HCT116 (cell line): ENCODE measurements at regions not wholly inside any gene's neighbourhood (a gene's known extent, or its start where the extent isn't known, plus 50 kb on each side); places are given as distances from the start of the nearest gene placed in this dataset.

Source experiments
- EZH2 ChIP-seq: fragments of 200-600 bp; sonication (generic); IDR thresholded peaks from 2 replicates; pipeline ENCODE4 v1.6.1; 2017; ENCODE audit warnings: antibody characterized with exemption, mixed run types
- FOSL1 ChIP-seq: IDR thresholded peaks from 2 replicates; pipeline ENCODE4 v1.6.1; 2012; ENCODE audit warnings: low read depth
- RAD21 ChIP-seq: IDR thresholded peaks from 2 replicates; pipeline ENCODE4 v1.6.1; 2012; ENCODE audit warnings: low read depth, mild to moderate bottlenecking
- SIN3A ChIP-seq: IDR thresholded peaks from 2 replicates; pipeline ENCODE4 v1.6.1; 2012; ENCODE audit warnings: low read depth
- SP1 ChIP-seq: IDR thresholded peaks from 2 replicates; pipeline ENCODE4 v1.6.1; 2012; ENCODE audit warnings: low read depth
- TF ChIP-seq, protein P1 (sequence below), 3 experiments: fragments of 200-600 bp in 1 of 3; sonication (generic) in 1 of 3; IDR thresholded peaks in 2 of 3; conservative IDR thresholded peaks in 1 of 3; 2 replicates each; pipeline ENCODE4 v1.5.1; 2012 to 2017; ENCODE audit warnings: low read depth in 2 of 3, low read length in 2 of 3, antibody characterized with exemption in 1 of 3, borderline replicate concordance in 1 of 3, control low read depth in 1 of 3, mild to moderate bottlenecking in 1 of 3, mixed read lengths in 1 of 3, mixed run types in 1 of 3, moderate library complexity in 1 of 3; ENCODE audit not compliant: insufficient read depth in 1 of 3
- TF ChIP-seq, protein P2 (sequence below): IDR thresholded peaks from 2 replicates; pipeline ENCODE4 v1.6.1; 2012
- TF ChIP-seq, protein P3 (sequence below): IDR thresholded peaks from 2 replicates; pipeline ENCODE4 v1.6.1; 2012; ENCODE audit warnings: low read depth
- TF ChIP-seq, protein P4 (sequence below): IDR thresholded peaks from 2 replicates; pipeline ENCODE4 v1.6.1; 2012
- TF ChIP-seq, protein P5 (sequence below): IDR thresholded peaks from 2 replicates; pipeline ENCODE4 v1.6.1; 2011; ENCODE audit warnings: mild to moderate bottlenecking, low read length, moderate library complexity; ENCODE audit not compliant: insufficient replicate concordance; ENCODE audit errors: extremely low read depth

DNA sequence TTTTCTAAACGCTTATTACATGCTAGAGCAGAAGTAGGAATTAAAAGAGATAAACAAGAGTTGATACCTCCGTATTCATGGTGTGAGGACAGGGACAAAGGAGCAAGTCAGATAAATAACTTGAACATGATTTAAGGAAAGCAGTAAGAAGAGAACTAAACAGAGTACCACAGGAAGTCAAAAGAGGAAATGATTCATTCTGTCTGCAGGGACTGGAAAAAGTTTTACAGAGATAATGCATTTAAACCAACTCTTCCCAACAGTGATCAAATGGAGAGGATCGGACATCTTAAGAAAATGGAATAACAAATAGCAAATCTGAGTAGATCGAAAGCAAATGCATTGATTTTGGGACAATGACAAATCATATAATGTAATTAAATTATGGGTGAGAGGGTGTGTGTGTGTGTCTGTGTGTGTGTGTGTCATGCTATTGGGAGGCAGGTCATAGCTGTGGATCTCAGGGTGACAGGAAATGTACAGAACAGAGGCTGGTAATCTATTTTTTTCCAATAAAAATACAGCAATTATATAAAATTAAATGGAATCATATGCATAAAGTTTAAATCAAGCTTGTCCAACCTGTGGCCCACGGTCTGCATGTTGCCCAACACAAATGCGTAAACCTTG lies 113.4 kb downstream of the MC4R start:
- TF ChIP-seq, protein P1, sequence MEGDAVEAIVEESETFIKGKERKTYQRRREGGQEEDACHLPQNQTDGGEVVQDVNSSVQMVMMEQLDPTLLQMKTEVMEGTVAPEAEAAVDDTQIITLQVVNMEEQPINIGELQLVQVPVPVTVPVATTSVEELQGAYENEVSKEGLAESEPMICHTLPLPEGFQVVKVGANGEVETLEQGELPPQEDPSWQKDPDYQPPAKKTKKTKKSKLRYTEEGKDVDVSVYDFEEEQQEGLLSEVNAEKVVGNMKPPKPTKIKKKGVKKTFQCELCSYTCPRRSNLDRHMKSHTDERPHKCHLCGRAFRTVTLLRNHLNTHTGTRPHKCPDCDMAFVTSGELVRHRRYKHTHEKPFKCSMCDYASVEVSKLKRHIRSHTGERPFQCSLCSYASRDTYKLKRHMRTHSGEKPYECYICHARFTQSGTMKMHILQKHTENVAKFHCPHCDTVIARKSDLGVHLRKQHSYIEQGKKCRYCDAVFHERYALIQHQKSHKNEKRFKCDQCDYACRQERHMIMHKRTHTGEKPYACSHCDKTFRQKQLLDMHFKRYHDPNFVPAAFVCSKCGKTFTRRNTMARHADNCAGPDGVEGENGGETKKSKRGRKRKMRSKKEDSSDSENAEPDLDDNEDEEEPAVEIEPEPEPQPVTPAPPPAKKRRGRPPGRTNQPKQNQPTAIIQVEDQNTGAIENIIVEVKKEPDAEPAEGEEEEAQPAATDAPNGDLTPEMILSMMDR (IDR thresholded peaks at IDR 0.05 in 2 of 3, conservative IDR thresholded peaks at IDR 0.05 in 1 of 3; ENCODE audit: borderline replicate concordance in 1 of 3, insufficient read depth in 1 of 3, low read depth in 2 of 3, low read length in 2 of 3), result no peak
- TF ChIP-seq, protein P2, sequence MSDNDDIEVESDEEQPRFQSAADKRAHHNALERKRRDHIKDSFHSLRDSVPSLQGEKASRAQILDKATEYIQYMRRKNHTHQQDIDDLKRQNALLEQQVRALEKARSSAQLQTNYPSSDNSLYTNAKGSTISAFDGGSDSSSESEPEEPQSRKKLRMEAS, result no peak
- no peak for TF ChIP-seq SP1
- TF ChIP-seq, protein P3, sequence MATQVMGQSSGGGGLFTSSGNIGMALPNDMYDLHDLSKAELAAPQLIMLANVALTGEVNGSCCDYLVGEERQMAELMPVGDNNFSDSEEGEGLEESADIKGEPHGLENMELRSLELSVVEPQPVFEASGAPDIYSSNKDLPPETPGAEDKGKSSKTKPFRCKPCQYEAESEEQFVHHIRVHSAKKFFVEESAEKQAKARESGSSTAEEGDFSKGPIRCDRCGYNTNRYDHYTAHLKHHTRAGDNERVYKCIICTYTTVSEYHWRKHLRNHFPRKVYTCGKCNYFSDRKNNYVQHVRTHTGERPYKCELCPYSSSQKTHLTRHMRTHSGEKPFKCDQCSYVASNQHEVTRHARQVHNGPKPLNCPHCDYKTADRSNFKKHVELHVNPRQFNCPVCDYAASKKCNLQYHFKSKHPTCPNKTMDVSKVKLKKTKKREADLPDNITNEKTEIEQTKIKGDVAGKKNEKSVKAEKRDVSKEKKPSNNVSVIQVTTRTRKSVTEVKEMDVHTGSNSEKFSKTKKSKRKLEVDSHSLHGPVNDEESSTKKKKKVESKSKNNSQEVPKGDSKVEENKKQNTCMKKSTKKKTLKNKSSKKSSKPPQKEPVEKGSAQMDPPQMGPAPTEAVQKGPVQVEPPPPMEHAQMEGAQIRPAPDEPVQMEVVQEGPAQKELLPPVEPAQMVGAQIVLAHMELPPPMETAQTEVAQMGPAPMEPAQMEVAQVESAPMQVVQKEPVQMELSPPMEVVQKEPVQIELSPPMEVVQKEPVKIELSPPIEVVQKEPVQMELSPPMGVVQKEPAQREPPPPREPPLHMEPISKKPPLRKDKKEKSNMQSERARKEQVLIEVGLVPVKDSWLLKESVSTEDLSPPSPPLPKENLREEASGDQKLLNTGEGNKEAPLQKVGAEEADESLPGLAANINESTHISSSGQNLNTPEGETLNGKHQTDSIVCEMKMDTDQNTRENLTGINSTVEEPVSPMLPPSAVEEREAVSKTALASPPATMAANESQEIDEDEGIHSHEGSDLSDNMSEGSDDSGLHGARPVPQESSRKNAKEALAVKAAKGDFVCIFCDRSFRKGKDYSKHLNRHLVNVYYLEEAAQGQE, result no peak
- no peak for TF ChIP-seq RAD21
- no peak for TF ChIP-seq FOSL1
- TF ChIP-seq, protein P4, sequence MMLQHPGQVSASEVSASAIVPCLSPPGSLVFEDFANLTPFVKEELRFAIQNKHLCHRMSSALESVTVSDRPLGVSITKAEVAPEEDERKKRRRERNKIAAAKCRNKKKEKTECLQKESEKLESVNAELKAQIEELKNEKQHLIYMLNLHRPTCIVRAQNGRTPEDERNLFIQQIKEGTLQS, result no peak
- TF ChIP-seq SIN3A, result no peak
- TF ChIP-seq EZH2, result no peak
- TF ChIP-seq, protein P5, sequence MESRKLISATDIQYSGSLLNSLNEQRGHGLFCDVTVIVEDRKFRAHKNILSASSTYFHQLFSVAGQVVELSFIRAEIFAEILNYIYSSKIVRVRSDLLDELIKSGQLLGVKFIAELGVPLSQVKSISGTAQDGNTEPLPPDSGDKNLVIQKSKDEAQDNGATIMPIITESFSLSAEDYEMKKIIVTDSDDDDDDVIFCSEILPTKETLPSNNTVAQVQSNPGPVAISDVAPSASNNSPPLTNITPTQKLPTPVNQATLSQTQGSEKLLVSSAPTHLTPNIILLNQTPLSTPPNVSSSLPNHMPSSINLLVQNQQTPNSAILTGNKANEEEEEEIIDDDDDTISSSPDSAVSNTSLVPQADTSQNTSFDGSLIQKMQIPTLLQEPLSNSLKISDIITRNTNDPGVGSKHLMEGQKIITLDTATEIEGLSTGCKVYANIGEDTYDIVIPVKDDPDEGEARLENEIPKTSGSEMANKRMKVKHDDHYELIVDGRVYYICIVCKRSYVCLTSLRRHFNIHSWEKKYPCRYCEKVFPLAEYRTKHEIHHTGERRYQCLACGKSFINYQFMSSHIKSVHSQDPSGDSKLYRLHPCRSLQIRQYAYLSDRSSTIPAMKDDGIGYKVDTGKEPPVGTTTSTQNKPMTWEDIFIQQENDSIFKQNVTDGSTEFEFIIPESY, result no peak
